ENCODE measurements at regions not wholly inside any gene's neighbourhood (a gene's known extent, or its start where the extent isn't known, plus 50 kb on each side); places are given as distances from the start of the nearest gene placed in this dataset.

DNA sequence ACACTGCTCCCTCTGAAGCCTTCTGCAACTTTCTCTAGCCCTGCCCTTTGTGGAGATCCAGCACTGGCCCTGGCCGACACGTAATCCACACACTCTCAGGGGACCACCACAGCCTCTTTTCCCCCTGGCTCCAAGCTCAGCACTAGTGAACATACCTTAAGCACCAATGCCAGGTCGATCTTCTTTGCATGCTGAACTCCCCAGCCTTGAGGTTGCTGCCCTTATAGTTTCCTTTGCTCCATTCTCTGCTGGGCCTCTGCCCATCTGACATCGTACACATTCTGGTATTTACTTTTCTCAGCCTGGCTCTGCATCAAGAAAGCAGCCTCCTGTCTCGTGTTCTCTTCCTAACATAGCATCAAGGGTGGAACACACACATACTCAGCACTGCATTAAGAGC is 361.5 kb downstream of the LPIN1 start:
- TF ChIP-seq, protein P1, sequence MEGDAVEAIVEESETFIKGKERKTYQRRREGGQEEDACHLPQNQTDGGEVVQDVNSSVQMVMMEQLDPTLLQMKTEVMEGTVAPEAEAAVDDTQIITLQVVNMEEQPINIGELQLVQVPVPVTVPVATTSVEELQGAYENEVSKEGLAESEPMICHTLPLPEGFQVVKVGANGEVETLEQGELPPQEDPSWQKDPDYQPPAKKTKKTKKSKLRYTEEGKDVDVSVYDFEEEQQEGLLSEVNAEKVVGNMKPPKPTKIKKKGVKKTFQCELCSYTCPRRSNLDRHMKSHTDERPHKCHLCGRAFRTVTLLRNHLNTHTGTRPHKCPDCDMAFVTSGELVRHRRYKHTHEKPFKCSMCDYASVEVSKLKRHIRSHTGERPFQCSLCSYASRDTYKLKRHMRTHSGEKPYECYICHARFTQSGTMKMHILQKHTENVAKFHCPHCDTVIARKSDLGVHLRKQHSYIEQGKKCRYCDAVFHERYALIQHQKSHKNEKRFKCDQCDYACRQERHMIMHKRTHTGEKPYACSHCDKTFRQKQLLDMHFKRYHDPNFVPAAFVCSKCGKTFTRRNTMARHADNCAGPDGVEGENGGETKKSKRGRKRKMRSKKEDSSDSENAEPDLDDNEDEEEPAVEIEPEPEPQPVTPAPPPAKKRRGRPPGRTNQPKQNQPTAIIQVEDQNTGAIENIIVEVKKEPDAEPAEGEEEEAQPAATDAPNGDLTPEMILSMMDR (IDR thresholded peaks at IDR 0.05): no peak
- no peak for TF ChIP-seq POLR2A (IDR thresholded peaks at IDR 0.05)
